HCT116 (cell line): ENCODE measurements at regions not wholly inside any gene's neighbourhood (a gene's known extent, or its start where the extent isn't known, plus 50 kb on each side); places are given as distances from the start of the nearest gene placed in this dataset.

ENCODE experiments used
- ATAC-seq: fragments of 200-7000 bp; cut with Tn5 transposase; 2 replicates; pipeline ENCODE4 v1.9.1; 2020; ENCODE audit warnings: mild to moderate bottlenecking, moderate library complexity
- BruUV-seq: library from RNA; stranded (reverse); fragments of 400-500 nt; replicated peaks from 2 replicates; lab custom pipeline; 2021; lab: Mats Ljungman, UMichigan
- CTCF ChIA-PET: fragments of 300-600 bp; sonication (Branson Sonifier 250); formaldehyde crosslinking; loops from one replicate; lab custom pipeline; 2021; ENCODE audit warnings: antibody characterized with exemption; lab: Charles Lee
- POLR2A ChIA-PET: fragments of 300-600, 350-600 bp; sonication (Branson Sonifier 250); formaldehyde crosslinking; loops from one replicate; lab custom pipeline; 2021; ENCODE audit warnings: antibody characterized with exemption; lab: Charles Lee
- RAD21 ChIA-PET, 2 experiments: fragments of 300-600 bp; sonication (Branson Sonifier 250); formaldehyde crosslinking; loops; one replicate each; lab custom pipeline; 2023; ENCODE audit warnings: low total read pairs in 2 of 2; ENCODE audit not compliant: uncharacterized antibody in 2 of 2, unreplicated experiment in 2 of 2, low non-redundant PET in 1 of 2; lab: Charles Lee
- DNase-seq: peaks from one replicate; pipeline ENCODE4 v3.0.0-alpha.2; 2010; ENCODE audit warnings: low read depth, low spot score
- H2AFZ ChIP-seq: fragments of 200-600 bp; shearing (Covaris generic), sonication (generic); 2 replicates; pipeline ENCODE4 v1.6.1; 2017; ENCODE audit warnings: low read depth, mixed run types, mixed read lengths, antibody characterized with exemption, low read length; ENCODE audit not compliant: poor library complexity, severe bottlenecking
- H3K27ac ChIP-seq: 2 replicates; pipeline ENCODE4 v1.5.1; 2012; ENCODE audit warnings: low read depth, low read length
- H3K27me3 ChIP-seq: fragments of 200-600 bp; sonication (generic); 2 replicates; pipeline ENCODE4 v1.6.1; 2016; ENCODE audit warnings: mixed run types, low read length, mixed read lengths; ENCODE audit not compliant: insufficient read depth
- H3K36me3 ChIP-seq, 2 experiments: fragments of 200-500 bp in 1 of 2; fragments of 200-600 bp in 1 of 2; sonication (Bioruptor generic) in 1 of 2; sonication (generic) in 1 of 2; 2 replicates each; pipeline versions ENCODE4 v1.5.1 to v1.6.1; 2014 to 2016; ENCODE audit warnings: low read length in 2 of 2, inconsistent platforms in 1 of 2, mixed read lengths in 1 of 2, mixed run types in 1 of 2; ENCODE audit not compliant: insufficient read depth in 2 of 2, control insufficient read depth in 1 of 2
- H3K4me1 ChIP-seq, 2 experiments: fragments of 200-600 bp in 1 of 2; sonication (generic) in 1 of 2; 2 replicates each; pipeline versions ENCODE4 v1.5.1 to v1.6.1; 2012 to 2017; ENCODE audit warnings: low read length in 2 of 2, inconsistent platforms in 1 of 2, mild to moderate bottlenecking in 1 of 2, mixed read lengths in 1 of 2, mixed run types in 1 of 2, moderate library complexity in 1 of 2; ENCODE audit not compliant: insufficient read depth in 2 of 2, control insufficient read depth in 1 of 2
- H3K4me2 ChIP-seq: fragments of 200-600 bp; sonication (generic); 2 replicates; pipeline ENCODE4 v1.6.1; 2017; ENCODE audit warnings: mixed run types, low read length, mixed read lengths
- H3K4me3 ChIP-seq, 2 experiments: fragments of 200-600 bp in 1 of 2; sonication (generic) in 1 of 2; replicated peaks in 1 of 2; 2 replicates each; pipeline ENCODE4 v1.5.1; 2011 to 2016; ENCODE audit warnings: low read length in 2 of 2, control low read depth in 1 of 2, low read depth in 1 of 2, mild to moderate bottlenecking in 1 of 2, mixed read lengths in 1 of 2, mixed run types in 1 of 2
- H3K79me2 ChIP-seq: fragments of 200-600 bp; sonication (generic); 2 replicates; pipeline ENCODE4 v1.6.1; 2017; ENCODE audit warnings: mild to moderate bottlenecking, mixed run types, low read length, moderate library complexity, mixed read lengths; ENCODE audit not compliant: insufficient read depth
- H3K9ac ChIP-seq: fragments of 200-600 bp; sonication (generic); 2 replicates; pipeline ENCODE4 v1.6.1; 2016; ENCODE audit warnings: low read length, mixed read lengths
- H3K9me2 ChIP-seq: fragments of 200-600 bp; sonication (generic), shearing (Covaris generic); 2 replicates; pipeline ENCODE4 v1.6.1; 2017; ENCODE audit warnings: mixed run types, mild to moderate bottlenecking, moderate library complexity; ENCODE audit not compliant: insufficient read depth
- H3K9me3 ChIP-seq, 2 experiments: fragments of 200-500 bp in 1 of 2; fragments of 200-600 bp in 1 of 2; sonication (Bioruptor generic) in 1 of 2; sonication (generic) in 1 of 2; 2 replicates each; pipeline ENCODE4 v1.6.1; 2014 to 2017; ENCODE audit warnings: low read length in 2 of 2, mixed read lengths in 2 of 2, inconsistent platforms in 1 of 2, low read depth in 1 of 2, mild to moderate bottlenecking in 1 of 2, mixed run types in 1 of 2, moderate library complexity in 1 of 2; ENCODE audit not compliant: control insufficient read depth in 1 of 2, insufficient read depth in 1 of 2
- H4K20me1 ChIP-seq: fragments of 200-600 bp; sonication (generic), shearing (Covaris generic); 2 replicates; pipeline ENCODE4 v1.6.1; 2017; ENCODE audit warnings: mixed run types, mild to moderate bottlenecking, moderate library complexity; ENCODE audit not compliant: insufficient read depth
- CBX3 ChIP-seq: IDR thresholded peaks from 2 replicates; pipeline ENCODE4 v1.6.1; 2012; ENCODE audit warnings: low read depth
- CEBPB ChIP-seq: IDR thresholded peaks from 2 replicates; pipeline ENCODE4 v1.6.1; 2012; ENCODE audit warnings: low read depth
- EZH2 ChIP-seq: fragments of 200-600 bp; sonication (generic); IDR thresholded peaks from 2 replicates; pipeline ENCODE4 v1.6.1; 2017; ENCODE audit warnings: antibody characterized with exemption, mixed run types
- EZH2phosphoT487 ChIP-seq: fragments of 200-600 bp; IDR thresholded peaks from 2 replicates; pipeline ENCODE4 v1.6.1; 2018; ENCODE audit warnings: antibody characterized with exemption, borderline replicate concordance
- JUND ChIP-seq: IDR thresholded peaks from 2 replicates; pipeline ENCODE4 v1.6.1; 2012
- MAX ChIP-seq: IDR thresholded peaks from 2 replicates; pipeline ENCODE4 v1.6.1; 2012
- POLR2A ChIP-seq: IDR thresholded peaks from 2 replicates; pipeline ENCODE4 v1.7.0; 2011; ENCODE audit warnings: borderline replicate concordance; ENCODE audit not compliant: insufficient read depth, insufficient read length; ENCODE audit errors: extremely low read depth
- RAD21 ChIP-seq: IDR thresholded peaks from 2 replicates; pipeline ENCODE4 v1.6.1; 2012; ENCODE audit warnings: low read depth, mild to moderate bottlenecking
- SIN3A ChIP-seq: IDR thresholded peaks from 2 replicates; pipeline ENCODE4 v1.6.1; 2012; ENCODE audit warnings: low read depth
- SRF ChIP-seq: IDR thresholded peaks from 2 replicates; pipeline ENCODE4 v1.6.1; 2012; ENCODE audit warnings: low read depth
- TCF7L2 ChIP-seq: IDR thresholded peaks from 2 replicates; pipeline ENCODE4 v1.7.0; 2011; ENCODE audit warnings: borderline replicate concordance, inconsistent platforms; ENCODE audit not compliant: insufficient read depth, insufficient read length; ENCODE audit errors: extremely low read depth
- ZFX ChIP-seq: fragments of 450-650 bp; IDR thresholded peaks from 2 replicates; pipeline ENCODE4 v1.6.1; 2017
- intact Hi-C: fragments of 100-400 bp; cut with micrococcal nuclease; formaldehyde crosslinking; loops from 2 replicates; pipeline ENCODE4 v1.10.0; 2022

- POLR2A ChIA-PET = no interaction called here
- Histone ChIP-seq H3K9ac (no peak overlapping the region), H3K4me2 (no peak overlapping the region), H3K9me2 (no peaks in the 10 kb centered on the region), H3K27me3 (no peaks in the 10 kb centered on the region; the same call in none of the 2 replicates), H3K4me1 (no peaks in the 10 kb centered on the region), H3K36me3 (no peaks in the 10 kb centered on the region), H3K79me2 (no peaks in the 10 kb centered on the region), H3K27ac (no peak overlapping the region), H3K9me3 (no peaks in the 10 kb centered on the region), H4K20me1 (no peaks in the 10 kb centered on the region), H2AFZ (no peak overlapping the region), H3K4me3 (no peak overlapping the region)
- intact Hi-C loops = no loop called here
- no TSS peak for BruUV-seq
- RAD21 ChIA-PET = no interaction called here
- DNase-seq (no peak), ATAC-seq (no peak)
- CTCF ChIA-PET = interaction anchor here (1.4 kb wide), 1 partner anchor 13 kb away, joined by 4 read pairs; no protein-coding TSS in a partner anchor
- no peak for TF ChIP-seq TCF7L2
- no peak for TF ChIP-seq MAX
- TF ChIP-seq CBX3 = no peak
- TF ChIP-seq CEBPB = no peak
Observed at GRCh38 chr10:131440405-131441360, 129.2 kb upstream of the TCERG1L start.

- DNase-seq (no peak), ATAC-seq (no peak)
- Histone ChIP-seq H3K4me3 (no peak overlapping the region), H3K36me3 (no peaks in the 10 kb centered on the region), H3K9me2 (no peaks in the 10 kb centered on the region), H3K9ac (no peak overlapping the region), H2AFZ (no peak overlapping the region), H3K27ac (no peak overlapping the region)
- ChIA-PET POLR2A (no interaction called here), CTCF (interaction anchor here (1.4 kb wide), 1 partner anchor 12 kb away, joined by 4 read pairs; no protein-coding TSS in a partner anchor)
- no peak for TF ChIP-seq RAD21
- no peak for TF ChIP-seq JUND
- no peak for TF ChIP-seq ZFX
- TF ChIP-seq EZH2 = no peak
- TF ChIP-seq CEBPB = no peak
- TF ChIP-seq SIN3A = no peak
- TF ChIP-seq SRF = no peak
- no peak for TF ChIP-seq EZH2phosphoT487
- TF ChIP-seq POLR2A = no peak
- TF ChIP-seq MAX = no peak
- TF ChIP-seq CBX3 = no peak
- TF ChIP-seq, all 23 proteins: peak for 0
- BruUV-seq = no TSS peak
- Histone ChIP-seq H4K20me1 (no peaks in the 10 kb centered on the region), H3K27me3 (no peaks in the 10 kb centered on the region; the same call in none of the 2 replicates), H3K9me3 (no peaks in the 10 kb centered on the region), H3K79me2 (no peaks in the 10 kb centered on the region), H3K4me2 (no peak overlapping the region), H3K4me1 (no peaks in the 10 kb centered on the region)
- intact Hi-C loops = no loop called here
- RAD21 ChIA-PET = no interaction called here
Observed at GRCh38 chr10:131442271-131442670, 130.8 kb upstream of the TCERG1L start.
